H1 (cell line): ENCODE measurements at regions not wholly inside any gene's neighbourhood (a gene's known extent, or its start where the extent isn't known, plus 50 kb on each side); places are given as distances from the start of the nearest gene placed in this dataset.

Experiments used
- ASH2L ChIP-seq: fragments of 200-600, 300-600 bp; sonication (generic); IDR thresholded peaks from one replicate; pipeline ENCODE4 v1.7.1; 2017; ENCODE audit warnings: low read length
- GABPA ChIP-seq: IDR thresholded peaks from 2 replicates; pipeline ENCODE4 v1.6.1; 2011; ENCODE audit warnings: mild to moderate bottlenecking, low read length, moderate library complexity, borderline replicate concordance; ENCODE audit not compliant: insufficient read depth
- NANOG ChIP-seq: IDR thresholded peaks from 2 replicates; pipeline ENCODE4 v1.6.1; 2011; ENCODE audit warnings: low read length, low read depth, mild to moderate bottlenecking, inconsistent platforms; ENCODE audit not compliant: insufficient read depth, poor library complexity, severe bottlenecking
- SUZ12 ChIP-seq: fragments of 200-600 bp; sonication (generic); IDR thresholded peaks from 2 replicates; pipeline ENCODE4 v1.6.1; 2012; ENCODE audit warnings: mild to moderate bottlenecking, inconsistent platforms, low read length, moderate library complexity, mixed read lengths
- TF ChIP-seq, protein P1 (sequence below), 3 experiments: IDR thresholded peaks; 1 replicate in 2 of 3; 2 replicates in 1 of 3; pipeline versions ENCODE4 v1.5.1 to v1.6.1; 2011; ENCODE audit warnings: low read length in 3 of 3, mild to moderate bottlenecking in 3 of 3, inconsistent platforms in 2 of 3, low read depth in 1 of 3, moderate library complexity in 1 of 3; ENCODE audit not compliant: insufficient read depth in 1 of 3; ENCODE audit errors: control extremely low read depth in 1 of 3

DNA sequence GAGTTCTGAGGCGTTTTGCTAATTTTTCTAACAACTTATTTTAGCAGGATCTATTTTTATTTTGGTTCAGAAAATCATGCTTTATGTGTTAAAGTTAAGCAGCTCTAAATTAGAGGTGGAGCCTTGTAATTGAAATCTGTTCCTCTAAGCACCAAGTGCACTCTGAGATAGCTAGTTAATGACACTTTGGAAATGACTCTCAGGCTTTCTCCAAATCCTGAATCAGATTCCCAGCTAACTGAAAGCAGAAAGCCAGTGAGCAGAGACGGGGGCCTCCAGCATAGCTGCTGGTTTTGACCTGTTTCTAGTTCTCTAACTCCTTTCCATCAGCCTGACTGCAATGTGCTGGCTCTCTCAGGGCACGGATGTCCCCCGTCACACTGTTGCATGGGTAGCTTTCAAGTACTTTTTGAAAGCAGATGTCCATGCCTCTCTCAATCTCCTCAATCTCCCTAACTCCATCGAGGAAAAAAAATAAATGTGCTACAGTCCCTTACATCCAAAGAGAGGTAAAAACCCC lies 326.5 kb downstream of the SATB2 start:
- TF ChIP-seq ASH2L: no peak
- TF ChIP-seq NANOG: no peak
- TF ChIP-seq, protein P1, sequence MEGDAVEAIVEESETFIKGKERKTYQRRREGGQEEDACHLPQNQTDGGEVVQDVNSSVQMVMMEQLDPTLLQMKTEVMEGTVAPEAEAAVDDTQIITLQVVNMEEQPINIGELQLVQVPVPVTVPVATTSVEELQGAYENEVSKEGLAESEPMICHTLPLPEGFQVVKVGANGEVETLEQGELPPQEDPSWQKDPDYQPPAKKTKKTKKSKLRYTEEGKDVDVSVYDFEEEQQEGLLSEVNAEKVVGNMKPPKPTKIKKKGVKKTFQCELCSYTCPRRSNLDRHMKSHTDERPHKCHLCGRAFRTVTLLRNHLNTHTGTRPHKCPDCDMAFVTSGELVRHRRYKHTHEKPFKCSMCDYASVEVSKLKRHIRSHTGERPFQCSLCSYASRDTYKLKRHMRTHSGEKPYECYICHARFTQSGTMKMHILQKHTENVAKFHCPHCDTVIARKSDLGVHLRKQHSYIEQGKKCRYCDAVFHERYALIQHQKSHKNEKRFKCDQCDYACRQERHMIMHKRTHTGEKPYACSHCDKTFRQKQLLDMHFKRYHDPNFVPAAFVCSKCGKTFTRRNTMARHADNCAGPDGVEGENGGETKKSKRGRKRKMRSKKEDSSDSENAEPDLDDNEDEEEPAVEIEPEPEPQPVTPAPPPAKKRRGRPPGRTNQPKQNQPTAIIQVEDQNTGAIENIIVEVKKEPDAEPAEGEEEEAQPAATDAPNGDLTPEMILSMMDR (IDR thresholded peaks at IDR 0.05; ENCODE audit: control extremely low read depth in 1 of 3, insufficient read depth in 1 of 3, low read depth in 1 of 3, low read length in 3 of 3): no peak
- no peak for TF ChIP-seq GABPA
- no peak for TF ChIP-seq SUZ12
